ENCODE measurements at regions not wholly inside any gene's neighbourhood (a gene's known extent, or its start where the extent isn't known, plus 50 kb on each side); places are given as distances from the start of the nearest gene placed in this dataset.

GRCh38 chr4:14339715-14340114, 662.6 kb upstream of the CPEB2 start:
- H3K27ac ChIP-seq = no peak overlapping the region
- intact Hi-C loops (cut with DNase I) = no loop called here
- no peak for DNase-seq (ENCODE audit: low spot score)
- 93% methylated on average over 5 of the region's 5 CpGs for WGBS
- no peaks in the 10 kb centered on the region for H3K9me3 ChIP-seq
- no peak overlapping the region for H3K4me3 ChIP-seq
- H3K27me3 ChIP-seq (replicated peaks; ENCODE audit: insufficient read depth) = no peaks in the 10 kb centered on the region
- TF ChIP-seq POLR2AphosphoS5 (IDR thresholded peaks at IDR 0.05) (no peak), POLR2A (IDR thresholded peaks at IDR 0.05) (no peak), CTCF (IDR thresholded peaks at IDR 0.05) (no peak)
- H3K36me3 ChIP-seq = no peaks in the 10 kb centered on the region
- no peaks in the 10 kb centered on the region for H3K4me1 ChIP-seq (replicated peaks)

- Histone ChIP-seq H3K27me3 (replicated peaks; ENCODE audit: insufficient read depth) (no peaks in the 10 kb centered on the region), H3K36me3 (no peaks in the 10 kb centered on the region), H3K9me3 (no peaks in the 10 kb centered on the region), H3K27ac (no peak overlapping the region), H3K4me3 (no peak overlapping the region), H3K4me1 (replicated peaks) (no peaks in the 10 kb centered on the region)
- 72% methylated on average over 4 of the region's 4 CpGs for WGBS
- intact Hi-C loops (cut with DNase I) = no loop called here
- TF ChIP-seq POLR2A (IDR thresholded peaks at IDR 0.05) (no peak), CTCF (IDR thresholded peaks at IDR 0.05) (no peak), POLR2AphosphoS5 (IDR thresholded peaks at IDR 0.05) (no peak)
- DNase-seq (ENCODE audit: low spot score) = no peak
These were observed 662.0 kb upstream of the CPEB2 start for GRCh38 chr4:14340321-14340720.

- no peaks in the 10 kb centered on the region for H3K4me1 ChIP-seq (replicated peaks)
These were observed 658.3 kb upstream of the CPEB2 start for GRCh38 chr4:14343961-14344360.

GRCh38 chr4:14345356-14345775, 656.9 kb upstream of the CPEB2 start:
- no peaks in the 10 kb centered on the region for H3K4me1 ChIP-seq (replicated peaks)
- no peaks in the 10 kb centered on the region for H3K36me3 ChIP-seq
- H3K27me3 ChIP-seq (replicated peaks; ENCODE audit: insufficient read depth) = no peaks in the 10 kb centered on the region
- H3K27ac ChIP-seq = no peak overlapping the region
- no peak overlapping the region for H3K4me3 ChIP-seq
- H3K9me3 ChIP-seq = no peaks in the 10 kb centered on the region
- intact Hi-C loops (cut with DNase I) = no loop called here
- TF ChIP-seq POLR2A (IDR thresholded peaks at IDR 0.05) (no peak), CTCF (IDR thresholded peaks at IDR 0.05) (no peak), POLR2AphosphoS5 (IDR thresholded peaks at IDR 0.05) (no peak)
- no peak for DNase-seq (ENCODE audit: low spot score)
- 35% methylated on average over 1 of the region's 1 CpG for WGBS

More at GRCh38 chr4:14343961-14344360, 658.3 kb upstream of the CPEB2 start:
- intact Hi-C loops (cut with DNase I) = no loop called here
- no peaks in the 10 kb centered on the region for H3K9me3 ChIP-seq
- no peak overlapping the region for H3K27ac ChIP-seq
- no peak overlapping the region for H3K4me3 ChIP-seq
- WGBS = 32% methylated on average over 4 of the region's 4 CpGs
- no peak for DNase-seq (ENCODE audit: low spot score)
- TF ChIP-seq CTCF (IDR thresholded peaks at IDR 0.05) (no peak), POLR2A (IDR thresholded peaks at IDR 0.05) (no peak), POLR2AphosphoS5 (IDR thresholded peaks at IDR 0.05) (no peak)
- no peaks in the 10 kb centered on the region for H3K36me3 ChIP-seq
- H3K27me3 ChIP-seq (replicated peaks; ENCODE audit: insufficient read depth) = no peaks in the 10 kb centered on the region

GRCh38 chr4:14347526-14347925, 654.8 kb upstream of the CPEB2 start:
- TF ChIP-seq POLR2A (IDR thresholded peaks at IDR 0.05) = no peak

More at GRCh38 chr4:14347526-14347925, 654.8 kb upstream of the CPEB2 start:
- Histone ChIP-seq H3K4me3 (no peak overlapping the region), H3K4me1 (replicated peaks) (no peaks in the 10 kb centered on the region), H3K27me3 (replicated peaks; ENCODE audit: insufficient read depth) (no peaks in the 10 kb centered on the region), H3K36me3 (no peaks in the 10 kb centered on the region), H3K9me3 (no peaks in the 10 kb centered on the region), H3K27ac (no peak overlapping the region)
- intact Hi-C loops (cut with DNase I) = no loop called here
- DNase-seq (ENCODE audit: low spot score) = no peak
- 70% methylated on average over 7 of the region's 7 CpGs for WGBS
